ENCODE measurements at regions not wholly inside any gene's neighbourhood (a gene's known extent, or its start where the extent isn't known, plus 50 kb on each side); places are given as distances from the start of the nearest gene placed in this dataset.

DNA sequence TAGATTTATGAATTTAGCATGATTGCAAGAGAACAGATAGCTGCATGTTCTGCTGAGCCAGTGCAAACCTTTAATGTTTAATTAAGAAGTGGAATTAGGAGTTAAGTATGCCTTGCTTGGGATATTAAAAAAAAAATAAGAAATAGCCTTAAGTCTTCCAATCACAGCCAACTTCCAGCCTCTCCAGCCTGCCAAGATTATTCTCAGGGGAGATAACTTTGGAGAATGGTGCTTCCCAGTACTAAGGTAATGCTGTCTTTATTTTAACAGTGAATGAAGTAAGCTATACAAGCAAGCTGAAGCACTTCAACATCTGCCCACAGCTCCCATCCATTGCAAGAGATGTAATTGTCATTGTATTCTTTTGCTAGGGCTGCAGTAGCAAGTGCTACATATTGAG is 389.5 kb upstream of the ASIC2 start:
- Histone ChIP-seq H3K27me3 (replicated peaks; ENCODE audit: control insufficient read depth, insufficient read depth, low read length) (no peaks in the 10 kb centered on the region), H3K36me3 (ENCODE audit: control insufficient read depth, insufficient read depth, low read length) (no peaks in the 10 kb centered on the region), H3K4me1 (no peaks in the 10 kb centered on the region), H3K4me3 (ENCODE audit: low read depth, low read length) (no peak overlapping the region), H3K9me3 (no peaks in the 10 kb centered on the region)
- no peak overlapping the region for H3K4me3 Mint-ChIP-seq (ENCODE audit: unreplicated experiment)
- no peaks in the 10 kb centered on the region for H3K36me3 Mint-ChIP-seq (ENCODE audit: insufficient read depth, unreplicated experiment)
- ChIA-PET CTCF (no interaction called here), POLR2A (no interaction called here)
- no peaks in the 10 kb centered on the region for H3K4me1 Mint-ChIP-seq (ENCODE audit: low read depth, unreplicated experiment)
- peaks cover 18% of the 10 kb centered on the region for H3K27me3 Mint-ChIP-seq (ENCODE audit: insufficient read depth, unreplicated experiment)
- H3K9me3 Mint-ChIP-seq (ENCODE audit: unreplicated experiment), result no peaks in the 10 kb centered on the region
- BruUV-seq (replicated peaks), result no TSS peak
- DNase-seq, result no peak
- TF ChIP-seq, protein P1, sequence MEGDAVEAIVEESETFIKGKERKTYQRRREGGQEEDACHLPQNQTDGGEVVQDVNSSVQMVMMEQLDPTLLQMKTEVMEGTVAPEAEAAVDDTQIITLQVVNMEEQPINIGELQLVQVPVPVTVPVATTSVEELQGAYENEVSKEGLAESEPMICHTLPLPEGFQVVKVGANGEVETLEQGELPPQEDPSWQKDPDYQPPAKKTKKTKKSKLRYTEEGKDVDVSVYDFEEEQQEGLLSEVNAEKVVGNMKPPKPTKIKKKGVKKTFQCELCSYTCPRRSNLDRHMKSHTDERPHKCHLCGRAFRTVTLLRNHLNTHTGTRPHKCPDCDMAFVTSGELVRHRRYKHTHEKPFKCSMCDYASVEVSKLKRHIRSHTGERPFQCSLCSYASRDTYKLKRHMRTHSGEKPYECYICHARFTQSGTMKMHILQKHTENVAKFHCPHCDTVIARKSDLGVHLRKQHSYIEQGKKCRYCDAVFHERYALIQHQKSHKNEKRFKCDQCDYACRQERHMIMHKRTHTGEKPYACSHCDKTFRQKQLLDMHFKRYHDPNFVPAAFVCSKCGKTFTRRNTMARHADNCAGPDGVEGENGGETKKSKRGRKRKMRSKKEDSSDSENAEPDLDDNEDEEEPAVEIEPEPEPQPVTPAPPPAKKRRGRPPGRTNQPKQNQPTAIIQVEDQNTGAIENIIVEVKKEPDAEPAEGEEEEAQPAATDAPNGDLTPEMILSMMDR (IDR thresholded peaks at IDR 0.05; ENCODE audit: insufficient read depth in 1 of 2, low read depth in 1 of 2, low read length in 1 of 2, severe bottlenecking in 1 of 2, unreplicated experiment in 1 of 2), result no peak
- no peak overlapping the region for H3K27ac Mint-ChIP-seq (ENCODE audit: unreplicated experiment)
- intact Hi-C loops (cut with micrococcal nuclease; ENCODE audit: unreplicated experiment), result no loop called here

DNA sequence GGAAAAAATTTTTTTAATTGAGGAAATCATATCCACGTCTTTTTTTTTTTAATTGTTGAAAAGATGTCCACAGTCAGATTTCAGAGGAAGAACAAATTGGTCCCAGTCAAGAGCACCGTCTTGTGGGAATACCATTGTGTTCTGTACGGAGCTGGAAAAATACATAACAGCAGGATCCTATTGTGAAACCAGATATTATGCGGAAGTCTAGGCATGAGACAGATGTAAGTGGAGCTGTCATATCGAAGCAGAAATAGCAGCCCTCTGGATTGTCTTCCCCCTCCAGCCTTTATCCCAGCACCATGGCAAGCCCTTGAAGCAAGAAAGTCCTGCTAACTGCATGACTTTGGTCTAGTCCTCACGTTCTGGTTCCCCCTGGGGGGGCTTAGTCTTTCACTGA is 391.6 kb upstream of the ASIC2 start:
- Mint-ChIP-seq H3K27me3 (ENCODE audit: insufficient read depth, unreplicated experiment) (peaks cover 18% of the 10 kb centered on the region), H3K36me3 (ENCODE audit: insufficient read depth, unreplicated experiment) (no peaks in the 10 kb centered on the region), H3K4me3 (ENCODE audit: unreplicated experiment) (no peak overlapping the region), H3K9me3 (ENCODE audit: unreplicated experiment) (no peaks in the 10 kb centered on the region), H3K27ac (ENCODE audit: unreplicated experiment) (no peak overlapping the region), H3K4me1 (ENCODE audit: low read depth, unreplicated experiment) (no peaks in the 10 kb centered on the region)
- no peaks in the 10 kb centered on the region for H3K4me1 ChIP-seq
- ChIA-PET CTCF (interaction anchor here (0.8 kb wide), 1 partner anchor 10 kb away, joined by 3 read pairs; no protein-coding TSS in a partner anchor), POLR2A (no interaction called here)
- H3K27me3 ChIP-seq (replicated peaks; ENCODE audit: control insufficient read depth, insufficient read depth, low read length), result no peaks in the 10 kb centered on the region
- intact Hi-C loops (cut with micrococcal nuclease; ENCODE audit: unreplicated experiment), result no loop called here
- H3K4me3 ChIP-seq (ENCODE audit: low read depth, low read length), result no peak overlapping the region
- no peaks in the 10 kb centered on the region for H3K9me3 ChIP-seq
- no peak for DNase-seq
- TF ChIP-seq, protein P1 (IDR thresholded peaks at IDR 0.05; ENCODE audit: insufficient read depth in 1 of 2, low read depth in 1 of 2, low read length in 1 of 2, severe bottlenecking in 1 of 2, unreplicated experiment in 1 of 2), result no peak
- BruUV-seq (replicated peaks), result no TSS peak
- no peaks in the 10 kb centered on the region for H3K36me3 ChIP-seq (ENCODE audit: control insufficient read depth, insufficient read depth, low read length)

DNA sequence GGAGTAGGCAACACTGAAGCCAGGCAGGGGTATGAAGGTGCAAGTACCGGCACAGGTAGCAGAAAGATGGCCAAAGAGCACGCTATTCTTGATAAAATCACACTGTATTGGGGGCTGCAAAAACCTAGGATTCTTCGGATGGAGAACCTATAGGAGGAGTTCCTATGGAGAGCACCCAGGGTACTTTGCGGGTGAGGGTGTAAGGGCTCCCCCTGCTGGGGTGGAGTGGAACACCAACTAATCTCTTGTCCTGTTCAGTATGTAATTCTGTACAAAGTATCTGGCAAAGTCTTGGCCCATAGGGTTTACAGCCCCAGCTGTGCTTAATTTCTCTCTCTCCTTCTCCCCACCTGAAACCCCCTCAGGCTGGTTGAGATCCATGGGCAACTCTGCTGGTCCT is 393.1 kb upstream of the ASIC2 start:
- CTCF ChIA-PET, result no interaction called here
- Histone ChIP-seq H3K4me3 (ENCODE audit: low read depth, low read length) (no peak overlapping the region), H3K4me1 (no peaks in the 10 kb centered on the region), H3K9me3 (no peaks in the 10 kb centered on the region), H3K36me3 (ENCODE audit: control insufficient read depth, insufficient read depth, low read length) (no peaks in the 10 kb centered on the region), H3K27me3 (replicated peaks; ENCODE audit: control insufficient read depth, insufficient read depth, low read length) (no peaks in the 10 kb centered on the region)
- peaks cover 18% of the 10 kb centered on the region for H3K27me3 Mint-ChIP-seq (ENCODE audit: insufficient read depth, unreplicated experiment)
- H3K4me1 Mint-ChIP-seq (ENCODE audit: low read depth, unreplicated experiment), result no peaks in the 10 kb centered on the region
- intact Hi-C loops (cut with micrococcal nuclease; ENCODE audit: unreplicated experiment), result no loop called here
- no peak overlapping the region for H3K4me3 Mint-ChIP-seq (ENCODE audit: unreplicated experiment)
- H3K9me3 Mint-ChIP-seq (ENCODE audit: unreplicated experiment), result no peaks in the 10 kb centered on the region
- TF ChIP-seq, protein P1 (IDR thresholded peaks at IDR 0.05; ENCODE audit: insufficient read depth in 1 of 2, low read depth in 1 of 2, low read length in 1 of 2, severe bottlenecking in 1 of 2, unreplicated experiment in 1 of 2), result peak; percentile 26 to 62
- peak in 1 of 2 experiments; percentile 28 for DNase-seq
- no TSS peak for BruUV-seq (replicated peaks)
- H3K27ac Mint-ChIP-seq (ENCODE audit: unreplicated experiment), result no peak overlapping the region
- no peaks in the 10 kb centered on the region for H3K36me3 Mint-ChIP-seq (ENCODE audit: insufficient read depth, unreplicated experiment)
- POLR2A ChIA-PET, result no interaction called here
